SK-N-SH (cell line): ENCODE measurements at regions not wholly inside any gene's neighbourhood (a gene's known extent, or its start where the extent isn't known, plus 50 kb on each side); places are given as distances from the start of the nearest gene placed in this dataset.

Experiments
- CTCF ChIA-PET: fragments of 300-600, 350-600 bp; formaldehyde crosslinking; extraction: SDS; loops from one replicate; lab custom pipeline; 2021; lab: Yijun Ruan, JAX
- POLR2A ChIA-PET: fragments of 350-600 bp; sonication (Branson Sonifier 250); formaldehyde crosslinking; extraction: SDS; loops from one replicate; lab custom pipeline; 2020; ENCODE audit warnings: antibody characterized with exemption, inconsistent platforms; lab: Yijun Ruan, JAX
- DNase-seq: peaks from one replicate; pipeline ENCODE4 v3.0.0; 2012
- H2AFZ ChIP-seq: fragments of 200-600 bp; sonication (generic); 2 replicates; pipeline ENCODE4 v1.8.1; 2016; ENCODE audit warnings: antibody characterized with exemption, mild to moderate bottlenecking, low read depth
- H3F3A ChIP-seq: fragments of 200-600 bp; sonication (generic); replicated peaks from 2 replicates; pipeline ENCODE3; 2016; ENCODE audit warnings: antibody characterized with exemption, mild to moderate bottlenecking; ENCODE audit not compliant: insufficient read depth
- H3K27ac ChIP-seq, 2 experiments: fragments of 200-500 bp in 1 of 2; fragments of 200-600 bp in 1 of 2; sonication (Bioruptor generic) in 1 of 2; sonication (generic), shearing (Covaris generic) in 1 of 2; 2 replicates each; pipeline versions ENCODE4 v1.5.1 to v1.6.1; 2014 to 2016; ENCODE audit warnings: low read depth in 2 of 2, inconsistent platforms in 1 of 2, low read length in 1 of 2, mild to moderate bottlenecking in 1 of 2, mixed read lengths in 1 of 2
- H3K27me3 ChIP-seq: fragments of 200-600 bp; sonication (generic), shearing (Covaris generic); 2 replicates; pipeline ENCODE4 v1.6.1; 2016; ENCODE audit warnings: mixed run types; ENCODE audit not compliant: insufficient read depth
- H3K36me3 ChIP-seq, 2 experiments: fragments of 200-500 bp in 1 of 2; fragments of 200-600 bp in 1 of 2; sonication (Bioruptor generic) in 1 of 2; sonication (generic) in 1 of 2; replicated peaks in 1 of 2; 2 replicates each; pipeline versions ENCODE3 to v1.5.1; 2014 to 2016; ENCODE audit warnings: low read length in 1 of 2, mild to moderate bottlenecking in 1 of 2; ENCODE audit not compliant: insufficient read depth in 2 of 2, control insufficient read depth in 1 of 2
- H3K4me1 ChIP-seq, 2 experiments: fragments of 200-500 bp in 1 of 2; fragments of 200-600 bp in 1 of 2; sonication (Bioruptor generic) in 1 of 2; sonication (generic), shearing (Covaris generic) in 1 of 2; 2 replicates each; pipeline versions ENCODE4 v1.5.1 to v1.6.1; 2014 to 2016; ENCODE audit warnings: low read depth in 1 of 2, low read length in 1 of 2, mixed run types in 1 of 2; ENCODE audit not compliant: insufficient read depth in 2 of 2, control insufficient read depth in 1 of 2
- H3K4me2 ChIP-seq: fragments of 200-600 bp; sonication (generic), shearing (Covaris generic); 2 replicates; pipeline ENCODE4 v1.6.1; 2017; ENCODE audit warnings: mixed run types
- H3K4me3 ChIP-seq, 2 experiments: fragments of 200-500 bp in 1 of 2; fragments of 200-600 bp in 1 of 2; sonication (Bioruptor generic) in 1 of 2; sonication (generic), shearing (Covaris generic) in 1 of 2; 2 replicates each; pipeline versions ENCODE4 v1.5.1 to v1.8.1; 2014 to 2016; ENCODE audit warnings: low read depth in 2 of 2, inconsistent platforms in 1 of 2, low read length in 1 of 2, mild to moderate bottlenecking in 1 of 2, mixed read lengths in 1 of 2, moderate library complexity in 1 of 2
- H3K79me2 ChIP-seq: fragments of 200-600 bp; sonication (generic); 2 replicates; pipeline ENCODE4 v1.8.1; 2017; ENCODE audit warnings: mild to moderate bottlenecking; ENCODE audit not compliant: insufficient read depth
- H3K9ac ChIP-seq: fragments of 200-600 bp; sonication (generic); 2 replicates; pipeline ENCODE4 v1.6.1; 2017; ENCODE audit warnings: mixed run types
- H3K9me2 ChIP-seq: fragments of 200-600 bp; sonication (generic); 2 replicates; pipeline ENCODE4 v1.6.1; 2017; ENCODE audit warnings: mixed run types
- H3K9me3 ChIP-seq: fragments of 200-600 bp; sonication (generic); 2 replicates; pipeline ENCODE4 v1.6.1; 2017; ENCODE audit warnings: mixed run types, mild to moderate bottlenecking, moderate library complexity
- H4K20me1 ChIP-seq: fragments of 200-600 bp; sonication (generic); 2 replicates; pipeline ENCODE4 v1.6.1; 2017; ENCODE audit warnings: mild to moderate bottlenecking, mixed run types; ENCODE audit not compliant: insufficient read depth
- EP300 ChIP-seq, 2 experiments: IDR thresholded peaks; 2 replicates each; pipeline versions ENCODE4 v1.4.0 to v1.6.1; 2012; ENCODE audit warnings: borderline replicate concordance in 1 of 2, low read depth in 1 of 2, low read length in 1 of 2
- FOXM1 ChIP-seq: IDR thresholded peaks from 2 replicates; pipeline ENCODE4 v1.4.0; 2012; ENCODE audit warnings: low read depth, mild to moderate bottlenecking
- MEF2A ChIP-seq: IDR thresholded peaks from 2 replicates; pipeline ENCODE4 v1.4.0; 2012; ENCODE audit warnings: low read depth, borderline replicate concordance
- NFIC ChIP-seq: IDR thresholded peaks from 2 replicates; pipeline ENCODE4 v1.4.0; 2012; ENCODE audit warnings: borderline replicate concordance
- NRF1 ChIP-seq: IDR thresholded peaks from 2 replicates; pipeline ENCODE4 v1.6.1; 2012; ENCODE audit warnings: low read depth, mild to moderate bottlenecking, low read length
- RAD21 ChIP-seq: IDR thresholded peaks from 2 replicates; pipeline ENCODE4 v1.6.1; 2012; ENCODE audit warnings: mild to moderate bottlenecking, low read length
- RCOR1 ChIP-seq: fragments of 150-350 bp; IDR thresholded peaks from 2 replicates; pipeline ENCODE4 v1.6.1; 2017; ENCODE audit warnings: antibody characterized with exemption, low read length
- SIN3A ChIP-seq: IDR thresholded peaks from 2 replicates; pipeline ENCODE4 v1.6.1; 2012; ENCODE audit warnings: low read depth, mild to moderate bottlenecking, low read length, moderate library complexity, borderline replicate concordance
- SMC3 ChIP-seq: IDR thresholded peaks from 2 replicates; pipeline ENCODE4 v1.6.1; 2012; ENCODE audit warnings: low read depth, low read length, improper control_type of control experiment
- YY1 ChIP-seq: IDR thresholded peaks from 2 replicates; pipeline ENCODE4 v1.4.0; 2012; ENCODE audit warnings: low read depth, mild to moderate bottlenecking
- WGBS: methylation state at CpG from one replicate; pipeline ENCODE4 v1.1.6; 2017; ENCODE audit warnings: low lambda C conversion rate; 5-methylcytosine and 5-hydroxymethylcytosine counted together
- TF ChIP-seq, protein P1 (sequence below): fragments of 150-350 bp; IDR thresholded peaks from 2 replicates; pipeline ENCODE4 v1.6.1; 2016; ENCODE audit warnings: mild to moderate bottlenecking, low read depth, low read length
- TF ChIP-seq, protein P2 (sequence below): IDR thresholded peaks from 2 replicates; pipeline ENCODE4 v1.6.1; 2012; ENCODE audit warnings: mild to moderate bottlenecking, low read depth, low read length, moderate library complexity
- TF ChIP-seq, protein P3 (sequence below): IDR thresholded peaks from 2 replicates; pipeline ENCODE4 v1.4.0; 2012; ENCODE audit warnings: low read depth, borderline replicate concordance
- TF ChIP-seq, protein P4 (sequence below): IDR thresholded peaks from 2 replicates; pipeline ENCODE4 v1.4.0; 2012; ENCODE audit warnings: low read depth, borderline replicate concordance

DNA sequence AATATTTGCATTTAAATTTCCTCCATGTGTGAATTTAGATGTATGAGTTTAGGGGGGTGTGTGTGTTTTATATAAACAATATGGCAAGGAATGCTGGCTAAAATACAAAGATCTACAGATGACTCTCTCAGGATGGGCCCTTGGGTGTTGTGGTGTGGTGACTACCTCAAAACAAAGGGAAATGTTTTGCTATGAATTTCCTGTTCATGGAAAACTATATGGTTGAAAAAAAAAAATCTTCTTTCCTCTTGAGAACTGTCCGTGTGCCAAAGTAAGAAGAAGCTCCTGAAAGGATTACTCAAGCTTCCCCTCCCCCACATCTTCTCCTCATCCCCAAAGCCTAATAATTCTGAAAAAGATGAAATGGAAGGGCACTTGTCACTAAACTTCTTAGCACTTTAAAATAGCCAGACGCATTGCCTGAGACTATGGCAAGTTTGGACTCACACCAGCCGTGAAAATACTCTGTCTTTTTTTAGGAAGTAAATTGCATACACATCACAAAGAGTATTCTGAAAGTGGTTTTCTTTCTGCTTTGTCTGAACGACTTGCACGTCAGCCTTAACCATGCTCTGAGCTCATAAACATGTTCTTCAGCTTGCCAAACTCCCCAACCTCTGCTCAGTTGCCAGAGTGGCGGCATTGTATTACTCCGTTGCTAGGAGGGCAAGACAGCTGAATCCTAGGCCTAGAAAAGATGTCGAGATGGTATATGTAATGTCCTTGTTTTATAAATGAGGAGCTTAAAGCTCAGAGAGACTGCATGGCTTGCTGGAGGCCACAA, 250.4 kb upstream of the JADE1 start:
- H3K9me3 ChIP-seq = no peaks in the 10 kb centered on the region
- H3K9me2 ChIP-seq = no peaks in the 10 kb centered on the region
- no peaks in the 10 kb centered on the region for H3K27me3 ChIP-seq
- no peaks in the 10 kb centered on the region for H3K36me3 ChIP-seq
- 94% methylated on average over 8 of the region's 8 CpGs for WGBS
- no peak overlapping the region for H3K9ac ChIP-seq
- no peak overlapping the region for H3K4me2 ChIP-seq
- POLR2A ChIA-PET = no interaction called here
- no peaks in the 10 kb centered on the region for H4K20me1 ChIP-seq
- no peak for DNase-seq
- TF ChIP-seq RCOR1 (no peak), MEF2A (no peak), FOXM1 (no peak), NRF1 (no peak), EP300 (IDR thresholded peaks at IDR 0.05; ENCODE audit: borderline replicate concordance in 1 of 2, low read depth in 1 of 2, low read length in 1 of 2) (no peak), SMC3 (no peak), YY1 (no peak), NFIC (no peak), RAD21 (no peak), SIN3A (no peak)
- TF ChIP-seq, protein P1, sequence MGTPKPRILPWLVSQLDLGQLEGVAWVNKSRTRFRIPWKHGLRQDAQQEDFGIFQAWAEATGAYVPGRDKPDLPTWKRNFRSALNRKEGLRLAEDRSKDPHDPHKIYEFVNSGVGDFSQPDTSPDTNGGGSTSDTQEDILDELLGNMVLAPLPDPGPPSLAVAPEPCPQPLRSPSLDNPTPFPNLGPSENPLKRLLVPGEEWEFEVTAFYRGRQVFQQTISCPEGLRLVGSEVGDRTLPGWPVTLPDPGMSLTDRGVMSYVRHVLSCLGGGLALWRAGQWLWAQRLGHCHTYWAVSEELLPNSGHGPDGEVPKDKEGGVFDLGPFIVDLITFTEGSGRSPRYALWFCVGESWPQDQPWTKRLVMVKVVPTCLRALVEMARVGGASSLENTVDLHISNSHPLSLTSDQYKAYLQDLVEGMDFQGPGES = no peak
- TF ChIP-seq, protein P2, sequence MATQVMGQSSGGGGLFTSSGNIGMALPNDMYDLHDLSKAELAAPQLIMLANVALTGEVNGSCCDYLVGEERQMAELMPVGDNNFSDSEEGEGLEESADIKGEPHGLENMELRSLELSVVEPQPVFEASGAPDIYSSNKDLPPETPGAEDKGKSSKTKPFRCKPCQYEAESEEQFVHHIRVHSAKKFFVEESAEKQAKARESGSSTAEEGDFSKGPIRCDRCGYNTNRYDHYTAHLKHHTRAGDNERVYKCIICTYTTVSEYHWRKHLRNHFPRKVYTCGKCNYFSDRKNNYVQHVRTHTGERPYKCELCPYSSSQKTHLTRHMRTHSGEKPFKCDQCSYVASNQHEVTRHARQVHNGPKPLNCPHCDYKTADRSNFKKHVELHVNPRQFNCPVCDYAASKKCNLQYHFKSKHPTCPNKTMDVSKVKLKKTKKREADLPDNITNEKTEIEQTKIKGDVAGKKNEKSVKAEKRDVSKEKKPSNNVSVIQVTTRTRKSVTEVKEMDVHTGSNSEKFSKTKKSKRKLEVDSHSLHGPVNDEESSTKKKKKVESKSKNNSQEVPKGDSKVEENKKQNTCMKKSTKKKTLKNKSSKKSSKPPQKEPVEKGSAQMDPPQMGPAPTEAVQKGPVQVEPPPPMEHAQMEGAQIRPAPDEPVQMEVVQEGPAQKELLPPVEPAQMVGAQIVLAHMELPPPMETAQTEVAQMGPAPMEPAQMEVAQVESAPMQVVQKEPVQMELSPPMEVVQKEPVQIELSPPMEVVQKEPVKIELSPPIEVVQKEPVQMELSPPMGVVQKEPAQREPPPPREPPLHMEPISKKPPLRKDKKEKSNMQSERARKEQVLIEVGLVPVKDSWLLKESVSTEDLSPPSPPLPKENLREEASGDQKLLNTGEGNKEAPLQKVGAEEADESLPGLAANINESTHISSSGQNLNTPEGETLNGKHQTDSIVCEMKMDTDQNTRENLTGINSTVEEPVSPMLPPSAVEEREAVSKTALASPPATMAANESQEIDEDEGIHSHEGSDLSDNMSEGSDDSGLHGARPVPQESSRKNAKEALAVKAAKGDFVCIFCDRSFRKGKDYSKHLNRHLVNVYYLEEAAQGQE = no peak
- TF ChIP-seq, protein P3, sequence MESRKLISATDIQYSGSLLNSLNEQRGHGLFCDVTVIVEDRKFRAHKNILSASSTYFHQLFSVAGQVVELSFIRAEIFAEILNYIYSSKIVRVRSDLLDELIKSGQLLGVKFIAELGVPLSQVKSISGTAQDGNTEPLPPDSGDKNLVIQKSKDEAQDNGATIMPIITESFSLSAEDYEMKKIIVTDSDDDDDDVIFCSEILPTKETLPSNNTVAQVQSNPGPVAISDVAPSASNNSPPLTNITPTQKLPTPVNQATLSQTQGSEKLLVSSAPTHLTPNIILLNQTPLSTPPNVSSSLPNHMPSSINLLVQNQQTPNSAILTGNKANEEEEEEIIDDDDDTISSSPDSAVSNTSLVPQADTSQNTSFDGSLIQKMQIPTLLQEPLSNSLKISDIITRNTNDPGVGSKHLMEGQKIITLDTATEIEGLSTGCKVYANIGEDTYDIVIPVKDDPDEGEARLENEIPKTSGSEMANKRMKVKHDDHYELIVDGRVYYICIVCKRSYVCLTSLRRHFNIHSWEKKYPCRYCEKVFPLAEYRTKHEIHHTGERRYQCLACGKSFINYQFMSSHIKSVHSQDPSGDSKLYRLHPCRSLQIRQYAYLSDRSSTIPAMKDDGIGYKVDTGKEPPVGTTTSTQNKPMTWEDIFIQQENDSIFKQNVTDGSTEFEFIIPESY = no peak
- TF ChIP-seq, protein P4, sequence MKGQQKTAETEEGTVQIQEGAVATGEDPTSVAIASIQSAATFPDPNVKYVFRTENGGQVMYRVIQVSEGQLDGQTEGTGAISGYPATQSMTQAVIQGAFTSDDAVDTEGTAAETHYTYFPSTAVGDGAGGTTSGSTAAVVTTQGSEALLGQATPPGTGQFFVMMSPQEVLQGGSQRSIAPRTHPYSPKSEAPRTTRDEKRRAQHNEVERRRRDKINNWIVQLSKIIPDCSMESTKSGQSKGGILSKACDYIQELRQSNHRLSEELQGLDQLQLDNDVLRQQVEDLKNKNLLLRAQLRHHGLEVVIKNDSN = no peak
- H2AFZ ChIP-seq = no peak overlapping the region
- peaks cover 3 to 19% of the 10 kb centered on the region in 2 experiments for H3K4me1 ChIP-seq
- no peaks in the 10 kb centered on the region for H3K79me2 ChIP-seq
- CTCF ChIA-PET = interaction anchor here (1.0 to 1.4 kb wide), 2 partner anchors 15 to 105 kb away, joined by 3 to 7 read pairs; no protein-coding TSS in a partner anchor
- H3K27ac ChIP-seq = no peak overlapping the region
- H3K4me3 ChIP-seq = no peak overlapping the region
- no peaks in the 10 kb centered on the region for H3F3A ChIP-seq
